ENCODE measurements at regions not wholly inside any gene's neighbourhood (a gene's known extent, or its start where the extent isn't known, plus 50 kb on each side); places are given as distances from the start of the nearest gene placed in this dataset.

DNA sequence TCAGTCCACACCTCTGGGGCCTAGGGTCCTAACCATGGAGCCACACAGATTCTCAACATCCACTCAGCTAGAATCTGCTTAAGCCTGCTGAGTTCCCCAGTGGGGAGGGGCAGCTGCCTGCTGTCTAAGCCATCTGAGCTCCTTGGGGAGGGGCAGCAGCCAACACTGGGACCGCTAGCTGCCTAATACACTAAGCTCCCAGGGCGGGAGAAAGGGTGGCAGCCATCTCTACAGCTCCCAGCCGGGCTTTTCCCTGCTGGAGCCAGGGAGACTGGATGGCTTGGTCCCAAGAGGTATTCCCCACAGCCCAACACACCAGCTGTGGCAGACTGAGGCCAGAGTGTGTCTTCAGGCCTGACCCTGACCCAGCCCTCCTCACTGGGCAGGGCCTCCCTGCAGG lies 217.3 kb upstream of the TMEM45B start:
- intact Hi-C loops (cut with micrococcal nuclease; ENCODE audit: unreplicated experiment) (no loop called here), in situ Hi-C loops (cut with HindIII; ENCODE audit: low pct_unique_long_range_greater_than_20kb, low sequenced_read_pairs) (no loop called here)
- ChIA-PET POLR2A (no interaction called here), CTCF (no interaction called here)
- TF ChIP-seq, protein P1, sequence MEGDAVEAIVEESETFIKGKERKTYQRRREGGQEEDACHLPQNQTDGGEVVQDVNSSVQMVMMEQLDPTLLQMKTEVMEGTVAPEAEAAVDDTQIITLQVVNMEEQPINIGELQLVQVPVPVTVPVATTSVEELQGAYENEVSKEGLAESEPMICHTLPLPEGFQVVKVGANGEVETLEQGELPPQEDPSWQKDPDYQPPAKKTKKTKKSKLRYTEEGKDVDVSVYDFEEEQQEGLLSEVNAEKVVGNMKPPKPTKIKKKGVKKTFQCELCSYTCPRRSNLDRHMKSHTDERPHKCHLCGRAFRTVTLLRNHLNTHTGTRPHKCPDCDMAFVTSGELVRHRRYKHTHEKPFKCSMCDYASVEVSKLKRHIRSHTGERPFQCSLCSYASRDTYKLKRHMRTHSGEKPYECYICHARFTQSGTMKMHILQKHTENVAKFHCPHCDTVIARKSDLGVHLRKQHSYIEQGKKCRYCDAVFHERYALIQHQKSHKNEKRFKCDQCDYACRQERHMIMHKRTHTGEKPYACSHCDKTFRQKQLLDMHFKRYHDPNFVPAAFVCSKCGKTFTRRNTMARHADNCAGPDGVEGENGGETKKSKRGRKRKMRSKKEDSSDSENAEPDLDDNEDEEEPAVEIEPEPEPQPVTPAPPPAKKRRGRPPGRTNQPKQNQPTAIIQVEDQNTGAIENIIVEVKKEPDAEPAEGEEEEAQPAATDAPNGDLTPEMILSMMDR (IDR thresholded peaks at IDR 0.05): no peak
- TF ChIP-seq TCF7L2 (IDR thresholded peaks at IDR 0.05; ENCODE audit: low read depth, low read length): no peak
- no peak for TF ChIP-seq SIN3A (IDR thresholded peaks at IDR 0.05; ENCODE audit: borderline replicate concordance, insufficient read depth, low read depth, low read length)
- TF ChIP-seq, protein P2, sequence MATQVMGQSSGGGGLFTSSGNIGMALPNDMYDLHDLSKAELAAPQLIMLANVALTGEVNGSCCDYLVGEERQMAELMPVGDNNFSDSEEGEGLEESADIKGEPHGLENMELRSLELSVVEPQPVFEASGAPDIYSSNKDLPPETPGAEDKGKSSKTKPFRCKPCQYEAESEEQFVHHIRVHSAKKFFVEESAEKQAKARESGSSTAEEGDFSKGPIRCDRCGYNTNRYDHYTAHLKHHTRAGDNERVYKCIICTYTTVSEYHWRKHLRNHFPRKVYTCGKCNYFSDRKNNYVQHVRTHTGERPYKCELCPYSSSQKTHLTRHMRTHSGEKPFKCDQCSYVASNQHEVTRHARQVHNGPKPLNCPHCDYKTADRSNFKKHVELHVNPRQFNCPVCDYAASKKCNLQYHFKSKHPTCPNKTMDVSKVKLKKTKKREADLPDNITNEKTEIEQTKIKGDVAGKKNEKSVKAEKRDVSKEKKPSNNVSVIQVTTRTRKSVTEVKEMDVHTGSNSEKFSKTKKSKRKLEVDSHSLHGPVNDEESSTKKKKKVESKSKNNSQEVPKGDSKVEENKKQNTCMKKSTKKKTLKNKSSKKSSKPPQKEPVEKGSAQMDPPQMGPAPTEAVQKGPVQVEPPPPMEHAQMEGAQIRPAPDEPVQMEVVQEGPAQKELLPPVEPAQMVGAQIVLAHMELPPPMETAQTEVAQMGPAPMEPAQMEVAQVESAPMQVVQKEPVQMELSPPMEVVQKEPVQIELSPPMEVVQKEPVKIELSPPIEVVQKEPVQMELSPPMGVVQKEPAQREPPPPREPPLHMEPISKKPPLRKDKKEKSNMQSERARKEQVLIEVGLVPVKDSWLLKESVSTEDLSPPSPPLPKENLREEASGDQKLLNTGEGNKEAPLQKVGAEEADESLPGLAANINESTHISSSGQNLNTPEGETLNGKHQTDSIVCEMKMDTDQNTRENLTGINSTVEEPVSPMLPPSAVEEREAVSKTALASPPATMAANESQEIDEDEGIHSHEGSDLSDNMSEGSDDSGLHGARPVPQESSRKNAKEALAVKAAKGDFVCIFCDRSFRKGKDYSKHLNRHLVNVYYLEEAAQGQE (IDR thresholded peaks at IDR 0.05; ENCODE audit: insufficient read depth in 1 of 2, low read depth in 2 of 2, low read length in 1 of 2): no peak
- no peaks in the 10 kb centered on the region for H3K9me3 ChIP-seq (ENCODE audit: control insufficient read depth, insufficient read depth, low read depth, low read length)
- no peak overlapping the region for H3K27ac ChIP-seq (ENCODE audit: low read length)
- DNase-seq (ENCODE audit: low read depth, low spot score) (no peak), ATAC-seq (no peak)
- H3K36me3 ChIP-seq (ENCODE audit: control insufficient read depth, insufficient read depth, low read length): no peaks in the 10 kb centered on the region
- no peak overlapping the region for H3K4me3 ChIP-seq (ENCODE audit: low read depth in 2 of 2, low read length in 2 of 2)
- no TSS peak for BruUV-seq (replicated peaks)
- no peaks in the 10 kb centered on the region for H3K4me1 ChIP-seq (ENCODE audit: control insufficient read depth, insufficient read depth, low read length)
- no peaks in the 10 kb centered on the region for H3K27me3 ChIP-seq (ENCODE audit: control insufficient read depth, insufficient read depth, low read length)

GRCh38 chr11:129605815-129606214 lies 209.8 kb upstream of the TMEM45B start:
- TF ChIP-seq, protein P2 (IDR thresholded peaks at IDR 0.05; ENCODE audit: insufficient read depth in 1 of 2, low read depth in 2 of 2, low read length in 1 of 2): no peak
- TF ChIP-seq TCF7L2 (IDR thresholded peaks at IDR 0.05; ENCODE audit: low read depth, low read length) (no peak), SIN3A (IDR thresholded peaks at IDR 0.05; ENCODE audit: borderline replicate concordance, insufficient read depth, low read depth, low read length) (no peak), POLR2AphosphoS5 (IDR thresholded peaks at IDR 0.05; ENCODE audit: low read depth, low read length) (no peak)
- TF ChIP-seq, protein P1 (IDR thresholded peaks at IDR 0.05): no peak
- in situ Hi-C loops (cut with HindIII; ENCODE audit: low pct_unique_long_range_greater_than_20kb, low sequenced_read_pairs): no loop called here
- Histone ChIP-seq H3K27ac (ENCODE audit: low read length) (no peak overlapping the region), H3K9me3 (ENCODE audit: control insufficient read depth, insufficient read depth, low read depth, low read length) (no peaks in the 10 kb centered on the region), H3K4me3 (ENCODE audit: low read depth in 2 of 2, low read length in 2 of 2) (no peak overlapping the region), H3K4me1 (ENCODE audit: control insufficient read depth, insufficient read depth, low read length) (no peaks in the 10 kb centered on the region), H3K27me3 (ENCODE audit: control insufficient read depth, insufficient read depth, low read length) (no peaks in the 10 kb centered on the region), H3K36me3 (ENCODE audit: control insufficient read depth, insufficient read depth, low read length) (no peaks in the 10 kb centered on the region)
- ChIA-PET POLR2A (no interaction called here), CTCF (no interaction called here)
- BruUV-seq (replicated peaks): no TSS peak
- intact Hi-C loops (cut with micrococcal nuclease; ENCODE audit: unreplicated experiment): no loop called here
- no peak for DNase-seq (ENCODE audit: low read depth, low spot score)
- no peak for ATAC-seq
